Frontal cortex (tissue), 3 donors: ENCODE measurements at regions not wholly inside any gene's neighbourhood (a gene's known extent, or its start where the extent isn't known, plus 50 kb on each side); places are given as distances from the start of the nearest gene placed in this dataset.
"Not testable (repeated sequence)": the region's sequence is repeated elsewhere in the genome, so short reads cannot be mapped to it uniquely, and the experiment has no call there.

Source experiments
- DNase-seq, 2 donors: peaks; one replicate each; pipeline ENCODE4 v3.0.0; 2012; ENCODE audit warnings: low spot score in 2 of 2
- FAIRE-seq: peaks from 2 replicates; lab custom pipeline; 2012; peaks lifted over from hg19 to GRCh38; lab: Jason Lieb, UNC
- donor health status: control.
- donor health status: control.
- donor health status: control.

DNA sequence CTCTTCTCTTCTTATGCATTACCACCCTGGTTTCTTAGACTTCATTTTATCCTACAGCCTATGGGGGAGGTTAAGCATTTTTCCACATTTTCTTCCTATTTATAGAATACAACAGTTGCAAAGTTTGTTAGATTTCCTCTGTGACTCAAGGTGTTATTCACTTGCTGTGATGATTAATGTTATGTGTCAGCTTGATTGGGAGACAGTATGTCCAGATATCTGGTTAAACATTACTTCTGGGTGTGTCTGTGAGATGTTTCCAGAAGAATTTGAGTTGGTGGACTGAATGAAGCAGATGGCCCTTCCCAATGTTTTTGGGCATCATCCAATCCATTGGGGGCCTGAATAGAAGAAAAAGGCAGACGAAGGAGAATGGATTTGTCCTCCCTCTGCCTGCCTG lies 131.3 kb downstream of the C6orf118 start:
- no peak for DNase-seq
- FAIRE-seq, result no peak

DNA sequence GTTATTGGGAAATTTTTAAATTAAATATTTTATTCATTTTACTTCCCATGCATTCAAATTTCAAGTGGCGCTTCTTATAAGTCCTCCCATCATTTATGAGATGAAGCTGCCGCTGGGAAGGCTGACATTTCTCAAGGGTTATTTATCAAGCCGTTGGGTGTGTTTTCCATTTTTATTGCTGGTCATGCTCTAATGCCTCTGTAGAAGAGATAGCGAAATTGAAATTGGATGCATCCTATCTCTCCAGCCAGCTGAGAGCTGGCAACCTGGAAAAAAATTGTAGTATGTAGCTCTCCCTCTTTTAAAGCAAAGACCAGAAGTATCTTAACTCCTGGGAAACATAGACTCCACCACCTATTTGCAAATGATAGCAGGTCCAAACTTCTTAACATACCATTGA lies 135.9 kb downstream of the C6orf118 start:
- FAIRE-seq (no peak), DNase-seq (no peak)

DNA sequence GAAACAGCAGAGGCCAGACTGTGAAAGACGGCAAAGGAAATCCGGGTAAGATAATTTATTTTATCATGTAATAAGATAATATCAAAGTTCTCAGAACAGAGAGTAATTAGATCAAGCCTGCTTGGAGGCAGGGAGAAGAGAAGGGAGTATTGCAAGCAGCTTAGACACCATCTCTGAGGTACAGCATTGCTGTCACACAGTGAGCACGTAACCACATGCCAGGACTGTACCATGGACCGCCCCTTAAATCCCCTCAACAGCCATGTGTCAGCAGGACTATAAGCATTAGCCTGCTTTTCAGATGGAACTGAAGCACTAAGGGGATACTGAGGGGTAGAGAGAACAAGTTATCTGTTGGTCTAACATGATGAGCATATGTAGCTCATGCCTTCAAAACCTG lies 141.5 kb downstream of the C6orf118 start:
- FAIRE-seq (no peak), DNase-seq (no peak)

DNA sequence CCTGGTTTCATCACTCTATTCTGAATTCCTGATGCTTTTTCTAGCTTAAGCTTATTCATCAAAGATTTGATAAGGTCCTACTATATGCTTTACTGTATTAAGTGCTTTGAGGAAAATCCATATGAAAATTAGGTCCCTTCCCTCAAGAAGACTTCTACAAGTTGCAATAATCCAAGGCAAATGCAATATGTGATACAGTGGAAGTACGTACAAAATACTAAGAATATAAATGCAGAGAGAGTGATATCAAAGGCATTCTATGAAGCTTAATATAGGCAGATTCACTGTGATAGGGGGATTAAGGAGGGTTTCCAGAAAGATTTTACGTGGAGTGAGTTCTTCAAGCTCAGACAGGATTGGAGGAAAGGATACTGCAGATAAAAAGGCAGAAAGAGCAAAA lies 142.1 kb downstream of the C6orf118 start:
- no peak for DNase-seq
- FAIRE-seq, result no peak

DNA sequence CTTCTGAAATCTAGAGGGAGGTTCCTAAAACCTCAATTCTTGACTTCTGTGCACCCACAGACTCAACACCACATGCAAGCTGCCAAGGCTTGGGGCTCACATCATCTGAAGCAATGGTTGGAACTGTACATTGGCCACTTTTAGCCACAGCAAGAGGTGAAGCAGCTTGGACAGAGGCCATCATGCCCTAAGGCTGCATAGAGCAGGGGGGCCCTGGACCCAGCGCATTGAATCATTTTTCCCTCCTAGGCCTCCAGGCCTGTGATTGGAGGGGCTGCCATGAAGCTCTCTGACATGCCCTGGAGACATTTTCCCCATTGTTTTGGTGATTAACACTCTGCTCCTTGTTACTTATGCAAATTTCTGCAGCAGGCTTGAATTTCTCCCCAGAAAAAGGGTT lies 145.9 kb downstream of the C6orf118 start:
- FAIRE-seq (no peak), DNase-seq (no peak)

DNA sequence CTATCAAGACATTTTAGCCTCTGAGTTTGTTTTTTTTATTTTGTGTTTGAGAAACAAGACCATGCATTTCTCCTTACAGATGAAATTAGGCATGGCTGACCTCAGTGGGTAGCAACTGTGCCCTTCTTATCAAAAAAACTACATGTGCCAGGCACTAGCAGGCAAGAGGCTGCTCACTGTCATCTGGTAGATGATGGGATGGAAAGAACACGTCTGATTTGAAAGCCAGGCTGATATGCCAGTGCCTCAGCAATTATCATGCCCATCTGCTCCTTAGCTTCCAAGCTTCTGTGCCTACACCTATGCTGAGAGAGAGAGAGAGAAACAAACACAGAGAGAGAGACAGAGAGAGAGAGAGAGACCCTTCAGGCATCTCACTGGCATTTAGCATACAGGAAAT lies 149.9 kb downstream of the C6orf118 start:
- no peak for FAIRE-seq

DNA sequence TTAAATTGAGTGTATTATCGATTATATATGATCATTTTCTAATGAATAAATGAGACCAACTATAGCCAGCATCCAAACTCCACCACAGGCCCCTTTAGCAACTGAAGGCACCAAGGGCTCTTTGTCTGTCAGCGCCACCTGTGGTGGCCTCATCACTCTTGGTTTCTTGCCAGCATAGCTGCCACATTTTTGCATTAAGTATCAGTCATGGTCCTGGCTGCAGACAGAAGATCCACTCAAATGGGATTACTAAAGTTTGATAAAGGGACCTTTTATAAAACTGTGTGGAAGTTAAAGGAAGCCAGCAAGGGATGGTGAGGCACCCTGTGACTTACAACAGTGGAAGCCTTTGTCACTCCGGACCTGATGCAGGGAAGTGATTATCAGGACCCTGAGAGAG lies 162.9 kb downstream of the C6orf118 start:
- FAIRE-seq (no peak), DNase-seq (no peak)

More for the DNA sequence above, 149.9 kb downstream of the C6orf118 start:
- DNase-seq, result no peak

DNA sequence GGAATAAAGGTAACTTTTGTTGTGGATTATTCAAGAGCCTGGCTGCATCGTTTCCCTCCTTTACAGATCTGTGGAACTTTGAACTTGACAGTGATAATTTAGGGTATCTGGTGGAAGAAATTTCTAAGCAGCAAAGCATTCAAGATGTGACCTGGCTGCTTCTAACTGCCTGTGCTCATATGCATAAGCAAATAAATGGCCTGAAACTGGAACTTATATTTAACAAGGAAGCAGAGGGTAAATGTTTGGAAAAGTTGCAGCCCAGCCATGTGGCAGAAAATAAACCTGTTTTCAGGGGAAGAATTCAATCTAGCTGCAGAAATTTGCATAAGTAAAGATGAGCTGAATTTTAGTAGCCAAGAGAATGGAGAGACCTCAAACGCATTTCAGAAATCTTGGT lies 173.5 kb downstream of the C6orf118 start:
- FAIRE-seq (no peak), DNase-seq (no peak)

DNA sequence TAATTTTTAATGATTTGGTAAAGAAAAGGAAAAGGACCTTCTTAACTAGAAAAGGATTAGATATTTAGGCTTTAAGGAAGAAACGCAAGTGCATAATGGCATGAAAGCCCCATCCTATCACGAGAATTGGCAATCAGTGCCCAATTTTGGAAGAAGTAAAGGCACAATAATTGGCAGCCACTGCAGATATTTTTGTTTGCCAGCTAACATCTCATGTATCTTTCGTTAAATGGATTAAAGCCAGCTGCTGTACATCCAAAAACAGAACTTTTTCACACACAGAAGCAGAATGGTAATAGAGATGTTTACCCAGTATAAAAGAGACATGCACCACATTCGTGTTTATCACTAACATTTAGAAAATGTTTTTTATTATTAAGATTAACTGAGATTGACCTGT lies 180.3 kb downstream of the C6orf118 start:
- DNase-seq (no peak), FAIRE-seq (no peak)

DNA sequence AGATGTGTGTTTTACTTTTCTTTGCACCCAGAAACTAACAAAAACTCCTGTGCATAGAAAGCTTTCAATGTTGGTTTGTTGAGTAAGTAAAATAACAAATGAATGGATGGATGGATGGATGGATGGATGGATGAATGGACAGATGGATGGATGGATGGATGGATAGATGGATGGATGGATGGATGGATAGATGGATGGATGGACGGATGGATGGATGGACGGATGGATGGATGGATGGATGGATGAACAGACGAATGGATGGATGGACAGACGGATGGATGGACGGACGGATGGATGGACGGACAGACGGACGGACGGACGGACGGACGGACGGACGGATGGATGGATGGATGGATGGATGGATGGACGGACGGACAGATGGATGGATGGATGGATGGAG lies 181.7 kb downstream of the C6orf118 start:
- not testable (repeated sequence) for DNase-seq, FAIRE-seq

DNA sequence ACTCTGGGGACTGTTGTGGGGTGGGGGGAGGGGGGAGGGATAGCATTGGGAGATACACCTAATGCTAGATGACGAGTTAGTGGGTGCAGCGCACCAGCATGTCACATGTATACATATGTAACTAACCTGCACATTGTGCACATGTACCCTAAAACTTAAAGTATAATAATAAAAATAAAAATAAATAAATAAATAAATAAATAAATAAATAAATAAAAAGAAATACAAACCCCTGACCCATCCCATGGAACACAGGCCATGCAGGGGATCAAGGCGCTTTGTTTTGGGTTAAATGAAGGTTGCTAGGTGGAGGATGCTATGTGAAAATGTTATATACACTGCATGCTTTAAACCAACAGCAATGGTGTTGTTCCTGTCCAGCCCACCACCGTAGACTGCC lies 184.7 kb downstream of the C6orf118 start:
- not testable (repeated sequence) for FAIRE-seq, DNase-seq

DNA sequence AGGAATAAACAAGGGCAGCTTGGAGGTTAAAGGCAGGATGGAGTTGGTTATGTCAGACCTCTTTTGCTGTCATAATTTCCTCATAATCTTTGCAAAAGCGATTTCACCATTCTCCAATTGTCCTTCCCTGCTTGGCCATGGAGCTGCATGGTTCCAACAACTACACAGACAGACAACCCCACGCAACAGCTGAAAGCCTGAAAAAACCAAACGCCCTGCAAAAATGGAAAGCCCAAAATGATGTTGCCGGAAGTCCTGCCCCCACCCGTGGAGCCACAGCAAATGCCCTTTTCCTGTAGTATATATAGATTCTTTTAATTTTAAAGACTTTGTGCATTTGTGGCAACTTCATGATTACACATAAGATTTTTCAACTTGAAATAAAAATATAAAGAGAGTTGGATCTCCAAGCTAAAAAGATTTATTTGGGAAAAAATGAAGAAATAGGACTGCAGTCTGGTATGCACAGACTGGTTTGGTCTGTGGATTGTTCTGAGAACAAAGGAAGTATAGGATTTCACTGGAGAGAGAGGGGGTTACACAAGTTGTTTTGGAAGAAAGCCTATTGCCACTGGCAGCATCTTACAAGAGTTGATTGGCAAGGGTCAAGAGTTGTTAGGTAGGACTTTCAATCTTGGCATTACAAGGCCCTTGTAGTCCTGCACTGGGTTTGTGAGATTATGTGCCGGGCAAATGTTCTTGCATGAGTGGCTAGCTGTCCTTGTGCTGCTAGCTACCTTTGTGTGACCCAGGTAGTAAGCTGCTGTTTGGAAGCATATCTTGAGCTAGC lies 190.0 kb downstream of the C6orf118 start:
- DNase-seq, result no peak
- FAIRE-seq, result no peak

DNA sequence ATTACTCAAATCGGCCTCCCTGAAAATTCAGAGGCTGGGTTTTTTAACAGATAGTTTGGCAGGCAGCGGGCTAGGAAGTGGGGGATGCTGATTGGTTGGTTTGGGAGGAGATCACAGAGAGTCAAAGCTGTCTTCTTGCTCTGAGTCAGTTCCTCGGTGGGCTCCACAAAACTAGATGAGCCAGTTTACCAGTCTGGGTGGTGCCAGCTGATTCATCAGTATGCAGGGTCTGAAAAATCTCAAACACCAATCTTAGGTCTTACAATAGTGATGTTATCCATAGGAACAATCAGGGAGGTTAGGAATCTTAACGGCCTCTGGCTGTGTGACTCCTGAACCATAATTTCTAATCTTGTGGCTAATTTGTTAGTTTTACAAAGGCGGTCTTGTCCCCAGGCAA lies 190.7 kb downstream of the C6orf118 start:
- DNase-seq (no peak), FAIRE-seq (no peak)

DNA sequence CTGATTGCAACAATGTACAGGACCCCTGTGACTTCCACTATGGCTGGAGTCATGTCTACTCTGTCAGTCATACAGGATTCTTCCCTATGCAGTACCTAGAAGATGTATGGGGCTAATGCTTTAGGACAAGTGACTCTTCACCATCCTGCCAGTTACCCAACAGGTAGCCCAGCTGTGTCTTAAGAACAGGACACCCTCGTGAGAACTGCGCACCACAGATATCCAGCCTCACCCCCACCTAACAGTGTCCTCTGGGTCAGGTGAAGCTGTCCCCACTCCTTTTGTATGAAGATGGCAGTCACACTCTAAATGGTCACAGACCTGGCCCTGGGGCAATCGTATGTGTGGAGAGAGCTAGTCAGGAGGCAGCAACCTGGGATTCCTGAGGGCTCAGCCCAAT lies 191.6 kb downstream of the C6orf118 start:
- DNase-seq, result no peak
- no peak for FAIRE-seq

DNA sequence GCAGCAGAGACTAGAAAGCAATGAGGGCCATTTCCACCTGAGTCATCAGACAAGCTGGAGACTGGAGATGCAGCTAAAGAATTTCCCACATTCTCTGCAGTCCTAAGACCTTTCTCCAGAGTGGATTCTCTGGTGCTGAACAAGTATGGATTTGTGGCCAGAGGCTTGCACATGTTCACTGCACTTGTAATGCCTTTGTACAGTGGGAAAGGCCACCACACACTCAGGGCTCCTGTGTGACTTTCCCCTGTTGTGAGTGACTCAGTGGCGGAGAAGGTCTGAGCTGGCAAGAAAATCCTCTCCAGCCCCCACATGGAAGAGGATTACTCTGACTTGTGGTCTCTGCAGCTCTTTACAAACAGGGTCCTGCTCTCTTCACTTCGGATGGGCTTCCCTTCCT lies 192.3 kb downstream of the C6orf118 start:
- FAIRE-seq (no peak), DNase-seq (no peak)

DNA sequence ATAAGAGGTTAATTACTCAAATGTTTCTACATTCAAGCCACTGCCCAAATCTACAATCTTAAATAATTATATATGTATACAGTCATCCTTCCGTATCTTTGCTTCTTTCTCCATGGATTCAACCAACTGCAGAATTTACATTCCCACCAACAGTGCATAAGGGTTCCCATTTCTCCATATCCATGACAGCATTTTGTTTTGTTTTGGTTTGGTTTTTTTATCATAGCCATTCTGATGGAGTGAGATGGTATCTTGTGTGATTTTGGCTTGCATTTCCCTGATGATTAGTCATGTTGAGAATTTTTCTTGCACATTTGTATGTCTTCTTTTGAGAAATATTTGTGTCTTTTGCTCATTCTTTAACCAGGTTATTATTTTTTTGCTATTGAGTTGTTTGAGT lies 198.5 kb downstream of the C6orf118 start:
- DNase-seq (no peak), FAIRE-seq (no peak)

DNA sequence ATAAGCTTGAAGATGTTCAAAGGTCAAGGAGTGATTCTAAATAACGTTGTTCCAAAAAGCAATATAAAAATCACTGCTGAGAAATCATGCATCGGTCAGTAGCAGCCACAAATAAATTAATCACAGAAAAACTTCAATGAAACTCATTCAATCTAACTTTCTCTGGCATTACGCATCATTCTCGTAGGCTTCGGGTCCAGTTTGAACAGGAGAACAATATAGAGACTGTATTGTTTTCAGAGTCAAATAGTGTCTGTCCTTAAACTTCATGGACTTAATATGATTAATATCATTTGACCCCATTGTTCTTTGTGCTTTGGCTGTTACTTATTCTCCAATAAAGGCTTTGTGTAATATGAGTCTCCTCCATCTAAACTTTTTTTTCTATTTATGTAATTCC lies 200.4 kb downstream of the C6orf118 start:
- FAIRE-seq (no peak), DNase-seq (no peak)

DNA sequence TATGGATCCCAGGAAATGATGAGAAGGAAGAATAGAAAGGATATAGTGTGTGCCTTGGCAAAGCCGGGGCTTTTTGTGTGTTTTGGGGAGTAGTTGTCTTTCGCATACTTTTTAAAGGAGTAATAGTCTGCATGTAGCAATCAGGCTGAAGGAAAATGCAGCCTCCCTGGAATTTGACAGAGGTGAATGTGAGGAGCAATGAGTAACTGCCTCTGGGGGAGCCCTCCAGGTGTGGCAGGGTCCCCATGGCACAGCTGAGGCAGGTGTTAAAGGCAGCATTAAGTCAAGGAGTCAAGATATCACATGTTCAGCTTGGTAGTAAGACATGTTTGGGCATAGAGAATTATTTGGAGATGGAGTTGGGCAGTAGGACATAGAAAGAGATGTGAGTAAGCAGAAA lies 203.1 kb downstream of the C6orf118 start:
- FAIRE-seq, result no peak

DNA sequence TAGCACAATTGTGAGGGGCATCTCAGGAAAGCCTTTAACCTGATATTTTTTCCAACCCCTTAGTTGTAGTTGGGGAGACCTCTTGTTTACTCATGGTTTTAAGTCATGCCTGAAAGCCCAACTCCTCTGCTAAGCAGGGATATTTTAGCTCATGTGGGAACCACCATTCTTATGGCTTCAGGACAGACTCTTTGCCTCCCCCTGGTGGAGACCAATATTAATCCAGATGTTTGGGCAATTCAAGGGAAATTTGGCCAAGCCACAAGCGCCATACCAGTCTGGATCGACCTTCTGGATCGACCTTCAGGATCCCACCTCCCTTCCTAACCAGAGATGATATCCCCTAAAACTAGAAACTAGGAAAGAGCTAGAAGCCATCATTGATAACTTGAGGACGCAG lies 211.2 kb downstream of the C6orf118 start:
- no peak for FAIRE-seq
- no peak for DNase-seq

More for the DNA sequence above, 203.1 kb downstream of the C6orf118 start:
- DNase-seq, result no peak

DNA sequence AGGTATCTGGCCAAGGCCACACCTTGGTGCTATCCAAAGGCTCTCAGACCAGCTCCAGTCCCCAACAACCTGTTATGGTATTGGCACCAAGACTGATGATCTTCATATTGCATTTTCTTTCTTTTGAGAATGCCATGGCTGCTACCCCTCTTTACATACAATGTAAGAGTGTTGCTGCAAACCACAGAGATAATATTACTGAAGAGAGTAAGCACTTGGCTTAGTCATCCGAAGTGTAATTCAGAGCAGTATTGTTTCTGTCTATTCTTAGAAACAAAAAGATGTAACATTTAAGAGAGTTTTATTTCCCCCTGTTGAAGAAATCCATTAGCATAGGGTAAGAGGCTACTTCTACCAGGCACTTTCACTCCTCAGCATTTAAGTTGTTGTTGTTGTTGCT lies 212.5 kb downstream of the C6orf118 start:
- FAIRE-seq (no peak), DNase-seq (no peak)

DNA sequence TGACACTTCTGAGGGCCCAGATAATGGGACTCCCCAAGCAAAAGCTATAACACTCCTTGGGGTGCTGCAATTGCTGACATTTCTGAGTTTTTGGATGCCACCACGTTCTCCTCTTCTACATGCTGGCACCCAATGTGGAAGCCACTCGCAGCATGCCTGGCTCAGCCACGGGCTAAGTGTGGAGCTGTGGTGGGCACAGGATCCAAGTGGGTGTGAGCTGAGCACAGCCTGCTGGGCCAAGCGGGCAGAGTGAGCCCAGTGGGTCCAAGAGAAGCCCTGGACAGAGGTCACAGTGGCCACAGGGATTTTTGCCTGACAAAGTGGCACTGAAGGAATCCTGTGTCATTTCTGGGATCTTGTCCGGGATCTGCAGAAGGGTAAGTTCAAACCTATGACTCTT lies 213.2 kb downstream of the C6orf118 start:
- DNase-seq, result no peak

DNA sequence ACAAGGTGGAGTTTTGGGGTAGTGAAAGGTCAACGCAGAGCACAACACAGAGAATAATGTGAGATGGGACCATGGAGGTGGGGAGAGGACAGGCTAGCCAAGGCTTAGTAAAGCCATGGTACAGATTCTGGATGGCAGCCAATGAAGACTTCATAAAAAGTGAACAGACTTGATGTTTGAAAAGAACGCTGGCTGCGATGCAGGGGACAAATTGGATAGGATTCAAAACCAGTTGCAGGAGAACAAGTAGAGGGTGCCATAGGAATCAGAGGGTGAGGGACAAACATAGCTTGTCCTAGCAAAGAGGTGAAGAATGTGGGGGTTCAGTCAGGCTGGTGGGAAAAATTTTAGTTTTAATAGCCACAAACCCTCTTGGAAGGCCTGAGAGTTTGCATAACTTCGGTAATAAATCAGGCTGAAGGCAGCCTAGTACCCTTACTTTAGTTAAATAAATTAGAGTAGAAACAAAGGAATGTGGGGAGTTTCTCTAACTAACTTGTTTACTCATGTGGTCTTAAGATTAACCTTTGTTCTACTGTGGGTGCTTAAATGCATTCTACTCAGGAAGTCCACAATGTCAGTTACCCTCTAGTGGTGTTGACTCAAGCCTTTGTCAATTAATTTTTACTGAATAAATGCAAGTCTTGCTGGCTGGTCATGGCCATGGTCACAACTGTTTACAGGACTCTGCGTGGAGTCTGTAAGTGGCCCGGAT lies 216.4 kb downstream of the C6orf118 start:
- no peak for DNase-seq
- no peak for FAIRE-seq

More for the DNA sequence above, 213.2 kb downstream of the C6orf118 start:
- FAIRE-seq, result no peak
